WTC11 (cell line): ENCODE measurements at regions not wholly inside any gene's neighbourhood (a gene's known extent, or its start where the extent isn't known, plus 50 kb on each side); places are given as distances from the start of the nearest gene placed in this dataset.

Source experiments
- ATAC-seq: fragments of 200-7000 bp; cut with Tn5 transposase; 2 replicates; pipeline ENCODE4 v1.10.0; 2021; ENCODE audit warnings: mild to moderate bottlenecking, moderate library complexity
- CTCF ChIA-PET: fragments of 300-600 bp; sonication (Branson Sonifier 250); formaldehyde crosslinking; loops from one replicate; lab custom pipeline; 2021; ENCODE audit warnings: antibody characterized with exemption; lab: Charles Lee
- POLR2A ChIA-PET: fragments of 350-600 bp; sonication (Branson Sonifier 250); formaldehyde crosslinking; loops from one replicate; lab custom pipeline; 2021; ENCODE audit warnings: antibody characterized with exemption; lab: Charles Lee
- DNase-seq: peaks from one replicate; pipeline ENCODE4 v3.0.0; 2021; ENCODE audit warnings: low spot score
- H3K27ac Mint-ChIP-seq: 2 replicates; pipeline ENCODE4 v1.8.0; 2021; ENCODE audit warnings: mixed read lengths
- H3K27me3 Mint-ChIP-seq: 2 replicates; pipeline ENCODE4 v1.8.0; 2021; ENCODE audit warnings: low read depth, mild to moderate bottlenecking, moderate library complexity, mixed read lengths
- H3K36me3 Mint-ChIP-seq: 2 replicates; pipeline ENCODE4 v1.8.0; 2021; ENCODE audit warnings: mixed read lengths
- H3K4me1 Mint-ChIP-seq: 2 replicates; pipeline ENCODE4 v1.8.0; 2022; ENCODE audit warnings: mixed read lengths
- H3K4me3 Mint-ChIP-seq: 2 replicates; pipeline ENCODE4 v1.8.0; 2021; ENCODE audit warnings: mild to moderate bottlenecking, moderate library complexity, mixed read lengths
- H3K9me3 Mint-ChIP-seq: 2 replicates; pipeline ENCODE4 v1.8.0; 2021; ENCODE audit warnings: mixed read lengths
- CBFB ChIP-seq: sonication (generic); formaldehyde crosslinking; IDR thresholded peaks from 2 replicates; pipeline ENCODE4 v1.8.1; 2022; ENCODE audit warnings: mild to moderate bottlenecking, low read depth, missing genetic modification reagents
- CREB1 ChIP-seq: sonication (generic); formaldehyde crosslinking; IDR thresholded peaks from 2 replicates; pipeline ENCODE4 v1.8.0; 2023; ENCODE audit warnings: mild to moderate bottlenecking, missing genetic modification reagents
- HMGA2 ChIP-seq: fragments of 250-450 bp; sonication (Bioruptor Pico); IDR thresholded peaks from 2 replicates; pipeline ENCODE4 v1.4.0; 2021; ENCODE audit warnings: mild to moderate bottlenecking, moderate library complexity
- OVOL2 ChIP-seq: fragments of 250-450 bp; sonication (Bioruptor Pico); IDR thresholded peaks from 2 replicates; pipeline ENCODE4 v1.9.0; 2021; ENCODE audit warnings: mild to moderate bottlenecking, borderline replicate concordance
- ZNF138 ChIP-seq: sonication (generic); formaldehyde crosslinking; conservative IDR thresholded peaks from 2 replicates; pipeline ENCODE4 v1.8.1; 2022; ENCODE audit warnings: mild to moderate bottlenecking, moderate library complexity, missing genetic modification reagents
- ZNF317 ChIP-seq: sonication (generic); formaldehyde crosslinking; IDR thresholded peaks from 2 replicates; pipeline ENCODE4 v1.8.1; 2023; ENCODE audit warnings: low read depth, mild to moderate bottlenecking, moderate library complexity, missing genetic modification reagents, borderline replicate concordance
- ZNF396 ChIP-seq: fragments of 250-450 bp; sonication (Bioruptor Pico); IDR thresholded peaks from 2 replicates; pipeline ENCODE4 v1.8.0; 2021; ENCODE audit warnings: mild to moderate bottlenecking, moderate library complexity, borderline replicate concordance
- TF ChIP-seq, protein P1 (sequence below): sonication (generic); formaldehyde crosslinking; IDR thresholded peaks from 2 replicates; pipeline ENCODE4 v1.8.1; 2023; ENCODE audit warnings: mild to moderate bottlenecking, moderate library complexity, missing genetic modification reagents
- TF ChIP-seq, protein P2 (sequence below): sonication (generic); formaldehyde crosslinking; IDR thresholded peaks from 2 replicates; pipeline ENCODE4 v1.8.1; 2022; ENCODE audit warnings: mild to moderate bottlenecking, missing genetic modification reagents, moderate library complexity, borderline replicate concordance
- TF ChIP-seq, protein P3 (sequence below): sonication (generic); formaldehyde crosslinking; IDR thresholded peaks from 2 replicates; pipeline ENCODE4 v1.8.0; 2023; ENCODE audit warnings: mild to moderate bottlenecking, missing genetic modification reagents
- TF ChIP-seq, protein P4 (sequence below): sonication (generic); formaldehyde crosslinking; IDR thresholded peaks from 2 replicates; pipeline ENCODE4 v1.8.1; 2023; ENCODE audit warnings: mild to moderate bottlenecking, missing genetic modification reagents, borderline replicate concordance
- TF ChIP-seq, protein P5 (sequence below): sonication (generic); formaldehyde crosslinking; conservative IDR thresholded peaks from 2 replicates; pipeline ENCODE4 v1.8.1; 2023; ENCODE audit warnings: mild to moderate bottlenecking, low read depth, missing genetic modification reagents, moderate library complexity

DNA sequence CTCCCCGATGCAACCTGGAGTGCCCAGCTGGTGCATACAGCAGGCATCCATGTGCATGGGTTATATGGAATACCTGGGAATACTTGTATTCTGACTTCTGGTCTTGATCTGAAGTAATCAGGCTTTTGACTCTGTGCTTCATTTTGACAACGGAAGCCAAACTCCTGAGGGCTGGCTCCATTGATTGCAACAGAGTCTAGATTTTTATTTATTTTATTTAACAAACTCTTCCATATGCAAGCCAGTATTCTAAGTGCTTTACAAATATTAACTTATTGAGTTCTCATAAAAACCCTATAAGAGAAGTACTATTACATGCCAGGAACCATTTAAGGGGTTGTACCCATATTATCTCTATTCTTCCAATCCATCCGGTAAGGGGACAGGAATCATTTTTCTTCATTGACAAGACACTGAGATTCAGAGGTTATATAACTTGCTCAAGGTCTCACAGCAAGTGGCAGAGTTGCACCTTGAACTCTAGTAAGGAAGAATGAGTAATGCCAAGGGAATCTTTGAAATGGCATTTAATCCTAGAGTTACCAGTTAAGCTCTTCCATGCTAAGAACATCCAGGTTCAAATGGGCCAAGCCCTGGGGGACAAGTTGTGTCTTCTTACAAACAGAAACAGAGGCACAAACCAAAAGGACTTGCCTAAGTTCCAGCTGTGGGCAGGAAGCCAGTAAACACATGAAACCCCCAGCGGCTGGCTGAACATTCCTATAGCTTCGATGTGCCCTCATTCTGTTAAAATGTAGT lies 241.0 kb downstream of the WDR11 start (continued):
- TF ChIP-seq ZNF396 (CRISPR knock-in tag): no peak

DNA sequence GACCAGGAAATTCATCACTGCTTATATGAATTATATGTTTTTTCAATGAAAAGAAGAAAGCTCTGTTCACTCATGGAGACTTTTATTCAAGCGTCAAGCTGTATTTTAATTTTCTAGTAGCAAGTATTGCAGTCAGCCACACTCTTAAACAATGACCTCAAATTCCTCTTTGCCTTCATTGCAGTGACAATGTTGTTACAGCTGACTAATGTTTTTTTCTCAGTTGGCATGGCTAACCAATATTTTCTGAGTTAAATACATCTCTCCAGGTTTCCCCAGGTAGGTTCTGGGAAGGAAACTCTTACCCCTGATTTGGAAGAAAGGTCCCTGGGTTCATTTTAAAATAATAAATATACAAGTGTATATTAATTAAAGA lies 241.5 kb downstream of the WDR11 start:
- DNase-seq: no peak
- Mint-ChIP-seq H3K4me3 (no peak overlapping the region), H3K4me1 (no peaks in the 10 kb centered on the region), H3K27ac (no peak overlapping the region), H3K36me3 (no peaks in the 10 kb centered on the region), H3K27me3 (no peaks in the 10 kb centered on the region), H3K9me3 (peaks cover 8% of the 10 kb centered on the region; the same call in 1 of the 2 replicates)
- POLR2A ChIA-PET: no interaction called here
- CTCF ChIA-PET: no interaction called here
- TF ChIP-seq HMGA2 (CRISPR knock-in tag): no peak
- no peak for TF ChIP-seq CBFB (CRISPR knock-in tag)
- ATAC-seq: no peak

DNA sequence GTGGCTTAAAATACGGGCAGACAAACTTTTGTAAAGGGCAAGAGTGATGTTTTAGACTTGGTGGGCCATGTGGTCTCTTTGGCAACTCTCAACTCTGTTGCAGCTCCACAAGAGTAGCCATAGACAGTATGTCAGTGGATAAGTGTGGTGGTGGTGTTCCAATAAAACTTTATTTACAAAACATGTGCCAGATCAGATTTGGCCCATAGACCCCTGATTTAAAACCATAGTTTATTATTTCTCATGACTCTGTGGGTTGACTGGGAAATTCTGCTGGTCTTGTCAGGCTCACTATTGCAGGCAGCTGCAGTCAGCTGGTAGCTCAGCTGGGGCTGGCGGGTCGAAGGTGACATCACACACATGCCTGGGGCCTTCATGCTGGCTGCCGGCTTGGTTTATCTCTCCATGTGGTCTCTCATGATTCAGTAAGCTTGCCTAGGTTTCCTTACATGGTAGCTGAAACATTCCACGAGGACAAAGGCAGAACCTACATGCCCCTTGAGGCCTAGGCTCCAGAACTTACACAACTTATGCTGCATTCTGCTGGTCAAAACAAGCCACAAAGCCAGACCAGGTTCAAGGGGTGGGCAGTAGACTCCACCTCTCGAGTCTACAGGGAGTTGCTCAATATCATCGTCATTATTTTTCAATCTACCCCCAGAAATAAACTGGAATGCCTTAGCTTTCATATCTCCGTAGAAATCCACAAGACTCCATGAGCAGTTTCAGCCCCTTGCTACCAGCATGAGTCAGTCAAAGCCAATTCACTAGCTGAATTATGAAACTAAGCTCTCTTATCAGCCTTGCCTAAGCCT lies 245.7 kb downstream of the WDR11 start:
- no peaks in the 10 kb centered on the region for H3K36me3 Mint-ChIP-seq
- H3K27ac Mint-ChIP-seq: no peak overlapping the region
- no peak for ATAC-seq
- ChIA-PET POLR2A (no interaction called here), CTCF (interaction anchor here (1.4 kb wide), 1 partner anchor 148 kb away, joined by 5 read pairs; no protein-coding TSS in a partner anchor)
- H3K9me3 Mint-ChIP-seq: peaks cover 11% of the 10 kb centered on the region
- DNase-seq: no peak
- TF ChIP-seq, protein P1, sequence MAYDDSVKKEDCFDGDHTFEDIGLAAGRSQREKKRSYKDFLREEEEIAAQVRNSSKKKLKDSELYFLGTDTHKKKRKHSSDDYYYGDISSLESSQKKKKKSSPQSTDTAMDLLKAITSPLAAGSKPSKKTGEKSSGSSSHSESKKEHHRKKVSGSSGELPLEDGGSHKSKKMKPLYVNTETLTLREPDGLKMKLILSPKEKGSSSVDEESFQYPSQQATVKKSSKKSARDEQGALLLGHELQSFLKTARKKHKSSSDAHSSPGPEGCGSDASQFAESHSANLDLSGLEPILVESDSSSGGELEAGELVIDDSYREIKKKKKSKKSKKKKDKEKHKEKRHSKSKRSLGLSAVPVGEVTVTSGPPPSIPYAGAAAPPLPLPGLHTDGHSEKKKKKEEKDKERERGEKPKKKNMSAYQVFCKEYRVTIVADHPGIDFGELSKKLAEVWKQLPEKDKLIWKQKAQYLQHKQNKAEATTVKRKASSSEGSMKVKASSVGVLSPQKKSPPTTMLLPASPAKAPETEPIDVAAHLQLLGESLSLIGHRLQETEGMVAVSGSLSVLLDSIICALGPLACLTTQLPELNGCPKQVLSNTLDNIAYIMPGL (CRISPR knock-in tag): no peak
- TF ChIP-seq, protein P2, sequence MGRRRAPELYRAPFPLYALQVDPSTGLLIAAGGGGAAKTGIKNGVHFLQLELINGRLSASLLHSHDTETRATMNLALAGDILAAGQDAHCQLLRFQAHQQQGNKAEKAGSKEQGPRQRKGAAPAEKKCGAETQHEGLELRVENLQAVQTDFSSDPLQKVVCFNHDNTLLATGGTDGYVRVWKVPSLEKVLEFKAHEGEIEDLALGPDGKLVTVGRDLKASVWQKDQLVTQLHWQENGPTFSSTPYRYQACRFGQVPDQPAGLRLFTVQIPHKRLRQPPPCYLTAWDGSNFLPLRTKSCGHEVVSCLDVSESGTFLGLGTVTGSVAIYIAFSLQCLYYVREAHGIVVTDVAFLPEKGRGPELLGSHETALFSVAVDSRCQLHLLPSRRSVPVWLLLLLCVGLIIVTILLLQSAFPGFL (CRISPR knock-in tag): no peak
- TF ChIP-seq ZNF138 (CRISPR knock-in tag): no peak
- no peak for TF ChIP-seq ZNF317 (CRISPR knock-in tag)
- TF ChIP-seq, protein P3, sequence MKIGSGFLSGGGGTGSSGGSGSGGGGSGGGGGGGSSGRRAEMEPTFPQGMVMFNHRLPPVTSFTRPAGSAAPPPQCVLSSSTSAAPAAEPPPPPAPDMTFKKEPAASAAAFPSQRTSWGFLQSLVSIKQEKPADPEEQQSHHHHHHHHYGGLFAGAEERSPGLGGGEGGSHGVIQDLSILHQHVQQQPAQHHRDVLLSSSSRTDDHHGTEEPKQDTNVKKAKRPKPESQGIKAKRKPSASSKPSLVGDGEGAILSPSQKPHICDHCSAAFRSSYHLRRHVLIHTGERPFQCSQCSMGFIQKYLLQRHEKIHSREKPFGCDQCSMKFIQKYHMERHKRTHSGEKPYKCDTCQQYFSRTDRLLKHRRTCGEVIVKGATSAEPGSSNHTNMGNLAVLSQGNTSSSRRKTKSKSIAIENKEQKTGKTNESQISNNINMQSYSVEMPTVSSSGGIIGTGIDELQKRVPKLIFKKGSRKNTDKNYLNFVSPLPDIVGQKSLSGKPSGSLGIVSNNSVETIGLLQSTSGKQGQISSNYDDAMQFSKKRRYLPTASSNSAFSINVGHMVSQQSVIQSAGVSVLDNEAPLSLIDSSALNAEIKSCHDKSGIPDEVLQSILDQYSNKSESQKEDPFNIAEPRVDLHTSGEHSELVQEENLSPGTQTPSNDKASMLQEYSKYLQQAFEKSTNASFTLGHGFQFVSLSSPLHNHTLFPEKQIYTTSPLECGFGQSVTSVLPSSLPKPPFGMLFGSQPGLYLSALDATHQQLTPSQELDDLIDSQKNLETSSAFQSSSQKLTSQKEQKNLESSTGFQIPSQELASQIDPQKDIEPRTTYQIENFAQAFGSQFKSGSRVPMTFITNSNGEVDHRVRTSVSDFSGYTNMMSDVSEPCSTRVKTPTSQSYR (CRISPR knock-in tag): no peak
- no peaks in the 10 kb centered on the region for H3K4me1 Mint-ChIP-seq
- H3K27me3 Mint-ChIP-seq: no peaks in the 10 kb centered on the region
- H3K4me3 Mint-ChIP-seq: no peak overlapping the region

DNA sequence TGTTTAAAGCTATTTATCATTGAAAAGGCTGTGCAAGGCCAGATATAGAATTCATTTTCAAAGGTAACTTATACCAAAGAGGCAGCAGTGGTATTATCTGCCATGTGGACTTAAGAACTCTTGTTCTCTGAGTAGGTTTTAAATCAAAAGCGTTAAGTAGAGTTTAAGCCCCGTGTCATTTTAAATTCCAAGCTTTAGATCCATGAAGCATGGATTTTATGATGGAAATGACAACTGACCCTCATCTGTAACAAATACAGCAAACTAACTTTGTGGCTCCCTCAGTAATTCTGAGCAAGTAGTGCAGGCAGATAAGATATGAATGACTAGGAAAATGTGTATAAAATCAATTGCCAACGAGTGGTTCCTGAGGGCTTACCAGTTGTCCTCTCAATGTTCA lies 247.0 kb downstream of the WDR11 start:
- H3K27ac Mint-ChIP-seq: no peak overlapping the region
- TF ChIP-seq OVOL2 (CRISPR knock-in tag) (no peak), CREB1 (no peak)
- TF ChIP-seq, protein P4, sequence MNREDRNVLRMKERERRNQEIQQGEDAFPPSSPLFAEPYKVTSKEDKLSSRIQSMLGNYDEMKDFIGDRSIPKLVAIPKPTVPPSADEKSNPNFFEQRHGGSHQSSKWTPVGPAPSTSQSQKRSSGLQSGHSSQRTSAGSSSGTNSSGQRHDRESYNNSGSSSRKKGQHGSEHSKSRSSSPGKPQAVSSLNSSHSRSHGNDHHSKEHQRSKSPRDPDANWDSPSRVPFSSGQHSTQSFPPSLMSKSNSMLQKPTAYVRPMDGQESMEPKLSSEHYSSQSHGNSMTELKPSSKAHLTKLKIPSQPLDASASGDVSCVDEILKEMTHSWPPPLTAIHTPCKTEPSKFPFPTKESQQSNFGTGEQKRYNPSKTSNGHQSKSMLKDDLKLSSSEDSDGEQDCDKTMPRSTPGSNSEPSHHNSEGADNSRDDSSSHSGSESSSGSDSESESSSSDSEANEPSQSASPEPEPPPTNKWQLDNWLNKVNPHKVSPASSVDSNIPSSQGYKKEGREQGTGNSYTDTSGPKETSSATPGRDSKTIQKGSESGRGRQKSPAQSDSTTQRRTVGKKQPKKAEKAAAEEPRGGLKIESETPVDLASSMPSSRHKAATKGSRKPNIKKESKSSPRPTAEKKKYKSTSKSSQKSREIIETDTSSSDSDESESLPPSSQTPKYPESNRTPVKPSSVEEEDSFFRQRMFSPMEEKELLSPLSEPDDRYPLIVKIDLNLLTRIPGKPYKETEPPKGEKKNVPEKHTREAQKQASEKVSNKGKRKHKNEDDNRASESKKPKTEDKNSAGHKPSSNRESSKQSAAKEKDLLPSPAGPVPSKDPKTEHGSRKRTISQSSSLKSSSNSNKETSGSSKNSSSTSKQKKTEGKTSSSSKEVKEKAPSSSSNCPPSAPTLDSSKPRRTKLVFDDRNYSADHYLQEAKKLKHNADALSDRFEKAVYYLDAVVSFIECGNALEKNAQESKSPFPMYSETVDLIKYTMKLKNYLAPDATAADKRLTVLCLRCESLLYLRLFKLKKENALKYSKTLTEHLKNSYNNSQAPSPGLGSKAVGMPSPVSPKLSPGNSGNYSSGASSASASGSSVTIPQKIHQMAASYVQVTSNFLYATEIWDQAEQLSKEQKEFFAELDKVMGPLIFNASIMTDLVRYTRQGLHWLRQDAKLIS (CRISPR knock-in tag): no peak
- TF ChIP-seq, protein P5, sequence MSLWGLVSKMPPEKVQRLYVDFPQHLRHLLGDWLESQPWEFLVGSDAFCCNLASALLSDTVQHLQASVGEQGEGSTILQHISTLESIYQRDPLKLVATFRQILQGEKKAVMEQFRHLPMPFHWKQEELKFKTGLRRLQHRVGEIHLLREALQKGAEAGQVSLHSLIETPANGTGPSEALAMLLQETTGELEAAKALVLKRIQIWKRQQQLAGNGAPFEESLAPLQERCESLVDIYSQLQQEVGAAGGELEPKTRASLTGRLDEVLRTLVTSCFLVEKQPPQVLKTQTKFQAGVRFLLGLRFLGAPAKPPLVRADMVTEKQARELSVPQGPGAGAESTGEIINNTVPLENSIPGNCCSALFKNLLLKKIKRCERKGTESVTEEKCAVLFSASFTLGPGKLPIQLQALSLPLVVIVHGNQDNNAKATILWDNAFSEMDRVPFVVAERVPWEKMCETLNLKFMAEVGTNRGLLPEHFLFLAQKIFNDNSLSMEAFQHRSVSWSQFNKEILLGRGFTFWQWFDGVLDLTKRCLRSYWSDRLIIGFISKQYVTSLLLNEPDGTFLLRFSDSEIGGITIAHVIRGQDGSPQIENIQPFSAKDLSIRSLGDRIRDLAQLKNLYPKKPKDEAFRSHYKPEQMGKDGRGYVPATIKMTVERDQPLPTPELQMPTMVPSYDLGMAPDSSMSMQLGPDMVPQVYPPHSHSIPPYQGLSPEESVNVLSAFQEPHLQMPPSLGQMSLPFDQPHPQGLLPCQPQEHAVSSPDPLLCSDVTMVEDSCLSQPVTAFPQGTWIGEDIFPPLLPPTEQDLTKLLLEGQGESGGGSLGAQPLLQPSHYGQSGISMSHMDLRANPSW (CRISPR knock-in tag): no peak
- CTCF ChIA-PET: no interaction called here
- POLR2A ChIA-PET: no interaction called here
- H3K27me3 Mint-ChIP-seq: no peaks in the 10 kb centered on the region
- H3K4me3 Mint-ChIP-seq: no peak overlapping the region
- no peaks in the 10 kb centered on the region for H3K36me3 Mint-ChIP-seq
- H3K4me1 Mint-ChIP-seq: no peaks in the 10 kb centered on the region
- H3K9me3 Mint-ChIP-seq: peaks cover 11% of the 10 kb centered on the region
- DNase-seq: no peak
- ATAC-seq: no peak
